ENCODE measurements at regions not wholly inside any gene's neighbourhood (a gene's known extent, or its start where the extent isn't known, plus 50 kb on each side); places are given as distances from the start of the nearest gene placed in this dataset.
"Not testable (repeated sequence)": the region's sequence is repeated elsewhere in the genome, so short reads cannot be mapped to it uniquely, and the experiment has no call there.

DNA sequence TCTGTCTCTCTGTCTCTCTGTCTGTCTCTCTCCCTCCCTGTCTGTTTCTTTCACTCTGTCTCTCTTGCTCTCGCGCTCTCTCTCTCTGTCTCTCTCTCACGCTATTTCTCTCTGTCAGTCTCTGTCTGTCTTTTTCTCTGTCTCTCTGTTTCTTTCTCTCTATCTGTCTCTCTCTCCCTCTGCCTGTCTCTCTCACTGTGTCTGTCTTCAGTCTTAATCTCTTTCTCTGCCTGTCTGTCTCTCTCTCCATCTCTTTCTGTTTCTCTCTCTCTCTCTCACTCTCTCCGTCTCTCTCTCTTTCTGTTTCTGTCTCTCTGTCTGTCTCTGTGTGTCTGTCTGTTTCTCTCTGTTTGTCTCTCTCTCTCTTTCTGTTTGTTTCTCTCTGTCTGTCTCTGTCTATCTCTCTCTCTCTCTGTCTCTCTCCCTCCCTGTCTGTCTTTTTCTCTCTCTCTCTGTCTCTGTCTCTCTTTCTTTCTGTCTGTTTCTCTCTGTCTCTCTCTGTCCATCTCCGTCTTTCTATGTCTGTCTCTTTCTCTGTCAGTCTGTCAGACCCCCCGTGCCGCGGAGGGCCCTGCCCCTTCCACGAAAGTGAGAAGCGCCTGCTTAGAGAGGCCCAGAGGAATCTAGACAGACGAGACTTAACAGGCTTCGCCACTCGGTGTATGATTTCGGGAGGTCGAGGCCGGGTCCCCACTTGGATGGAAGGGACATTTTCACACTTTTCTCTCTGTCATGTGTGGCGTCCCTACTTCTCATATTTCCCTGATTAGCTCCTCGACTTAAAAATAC lies 346.3 kb upstream of the DEFB115 start:
- TF ChIP-seq, protein P1, sequence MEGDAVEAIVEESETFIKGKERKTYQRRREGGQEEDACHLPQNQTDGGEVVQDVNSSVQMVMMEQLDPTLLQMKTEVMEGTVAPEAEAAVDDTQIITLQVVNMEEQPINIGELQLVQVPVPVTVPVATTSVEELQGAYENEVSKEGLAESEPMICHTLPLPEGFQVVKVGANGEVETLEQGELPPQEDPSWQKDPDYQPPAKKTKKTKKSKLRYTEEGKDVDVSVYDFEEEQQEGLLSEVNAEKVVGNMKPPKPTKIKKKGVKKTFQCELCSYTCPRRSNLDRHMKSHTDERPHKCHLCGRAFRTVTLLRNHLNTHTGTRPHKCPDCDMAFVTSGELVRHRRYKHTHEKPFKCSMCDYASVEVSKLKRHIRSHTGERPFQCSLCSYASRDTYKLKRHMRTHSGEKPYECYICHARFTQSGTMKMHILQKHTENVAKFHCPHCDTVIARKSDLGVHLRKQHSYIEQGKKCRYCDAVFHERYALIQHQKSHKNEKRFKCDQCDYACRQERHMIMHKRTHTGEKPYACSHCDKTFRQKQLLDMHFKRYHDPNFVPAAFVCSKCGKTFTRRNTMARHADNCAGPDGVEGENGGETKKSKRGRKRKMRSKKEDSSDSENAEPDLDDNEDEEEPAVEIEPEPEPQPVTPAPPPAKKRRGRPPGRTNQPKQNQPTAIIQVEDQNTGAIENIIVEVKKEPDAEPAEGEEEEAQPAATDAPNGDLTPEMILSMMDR (IDR thresholded peaks at IDR 0.05), result no peak

DNA sequence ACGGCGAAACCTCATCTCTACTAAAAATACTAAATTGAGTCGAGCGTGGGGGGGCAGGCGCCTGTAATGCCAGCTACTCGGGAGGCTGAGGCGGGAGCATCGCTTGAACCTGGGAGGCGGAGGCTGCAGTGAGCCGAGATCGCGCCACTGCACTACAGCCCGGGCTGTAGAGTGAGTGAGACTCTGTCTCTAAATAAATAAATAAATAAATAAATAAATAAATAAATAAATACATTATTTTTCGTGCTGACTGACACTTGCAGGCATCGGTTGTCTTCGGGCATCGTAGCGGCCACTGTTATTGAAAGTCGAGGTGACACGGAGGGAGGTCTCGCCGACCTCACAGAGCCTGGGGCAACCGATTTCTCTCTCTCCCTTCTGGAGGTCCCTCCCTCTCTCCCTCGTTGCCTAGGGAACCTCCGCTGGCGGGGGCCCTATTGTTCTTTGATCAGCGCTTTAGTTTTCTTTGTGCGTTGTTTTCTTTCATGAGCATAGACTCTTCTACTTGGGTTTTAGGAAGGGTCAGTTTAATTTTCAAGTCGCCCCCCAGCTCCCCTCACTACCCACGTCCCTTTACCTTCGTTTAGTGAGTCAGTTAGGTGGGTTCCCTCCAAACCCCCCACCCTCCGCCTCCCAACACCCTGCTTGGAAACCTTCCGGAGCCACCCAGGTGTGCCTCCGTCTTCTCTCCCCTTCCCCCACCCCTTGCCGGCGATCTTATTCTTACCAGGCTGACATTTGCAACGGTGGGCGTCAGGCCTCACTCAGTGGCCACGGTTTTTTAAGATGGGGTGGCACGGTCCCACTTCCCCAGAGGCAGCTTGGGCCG lies 345.4 kb upstream of the DEFB115 start:
- DNase-seq (ENCODE audit: low spot score); H3K36me3 Mint-ChIP-seq (ENCODE audit: low read depth); H3K4me3 Mint-ChIP-seq (ENCODE audit: unreplicated experiment); H3K4me1 Mint-ChIP-seq (ENCODE audit: low read depth); H3K27ac Mint-ChIP-seq (ENCODE audit: unreplicated experiment); H3K27me3 Mint-ChIP-seq (ENCODE audit: low read depth): not testable (repeated sequence)
- peaks cover 36% of the 10 kb centered on the region for H3K9me3 Mint-ChIP-seq (ENCODE audit: low read depth)

More for the DNA sequence above, 346.3 kb upstream of the DEFB115 start:
- Mint-ChIP-seq H3K36me3 (ENCODE audit: low read depth) (peaks cover 9% of the 10 kb centered on the region), H3K27me3 (ENCODE audit: low read depth) (no peaks in the 10 kb centered on the region), H3K9me3 (ENCODE audit: low read depth) (peaks cover 39% of the 10 kb centered on the region), H3K27ac (ENCODE audit: unreplicated experiment) (no peak overlapping the region), H3K4me1 (ENCODE audit: low read depth) (no peaks in the 10 kb centered on the region), H3K4me3 (ENCODE audit: unreplicated experiment) (no peak overlapping the region)
- no peak for DNase-seq (ENCODE audit: low spot score)

DNA sequence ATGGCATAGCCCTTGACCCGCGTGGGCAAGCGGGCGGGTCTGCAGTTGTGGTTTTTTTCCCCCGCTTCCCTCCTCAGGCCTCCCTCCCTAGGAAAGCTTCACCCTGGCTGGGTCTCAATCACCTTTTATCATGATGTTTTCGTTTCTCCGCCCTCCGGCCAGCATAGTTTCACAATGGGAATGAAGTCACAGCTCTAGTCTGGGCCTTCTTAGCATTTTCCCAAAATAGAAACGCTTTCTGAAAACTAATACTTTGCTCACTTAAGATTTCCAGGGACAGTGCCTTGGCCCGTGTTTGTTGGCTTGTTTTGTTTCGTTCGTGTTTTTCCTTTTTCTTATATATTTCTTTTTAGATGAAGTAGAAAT lies 344.8 kb upstream of the DEFB115 start:
- peaks cover 35% of the 10 kb centered on the region for H3K9me3 Mint-ChIP-seq (ENCODE audit: low read depth)
- H3K27me3 Mint-ChIP-seq (ENCODE audit: low read depth); H3K4me3 Mint-ChIP-seq (ENCODE audit: unreplicated experiment); H3K27ac Mint-ChIP-seq (ENCODE audit: unreplicated experiment); DNase-seq (ENCODE audit: low spot score); H3K36me3 Mint-ChIP-seq (ENCODE audit: low read depth); H3K4me1 Mint-ChIP-seq (ENCODE audit: low read depth): not testable (repeated sequence)

DNA sequence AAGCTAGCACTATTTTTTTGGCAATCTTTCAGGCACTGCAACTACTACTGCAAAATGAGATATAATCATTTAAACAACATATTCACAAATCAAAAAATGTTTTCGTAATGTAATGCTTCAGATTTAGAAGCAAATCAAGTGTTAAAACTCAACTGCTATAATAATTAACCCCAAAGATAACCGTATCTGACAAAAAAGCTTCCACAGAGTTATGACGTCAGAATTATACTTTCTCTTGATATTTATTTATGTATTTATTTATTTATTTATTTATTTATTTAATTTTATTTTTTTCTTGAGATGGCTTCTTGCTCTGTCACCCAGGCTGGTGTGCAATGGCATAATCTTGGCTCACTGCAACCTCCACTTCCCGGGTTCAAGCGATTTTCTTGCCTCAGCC lies 341.1 kb upstream of the DEFB115 start:
- DNase-seq (ENCODE audit: low spot score); H3K27ac Mint-ChIP-seq (ENCODE audit: unreplicated experiment); H3K36me3 Mint-ChIP-seq (ENCODE audit: low read depth); H3K4me1 Mint-ChIP-seq (ENCODE audit: low read depth); H3K27me3 Mint-ChIP-seq (ENCODE audit: low read depth); H3K4me3 Mint-ChIP-seq (ENCODE audit: unreplicated experiment): not testable (repeated sequence)
- H3K9me3 Mint-ChIP-seq (ENCODE audit: low read depth), result peaks cover 32% of the 10 kb centered on the region

DNA sequence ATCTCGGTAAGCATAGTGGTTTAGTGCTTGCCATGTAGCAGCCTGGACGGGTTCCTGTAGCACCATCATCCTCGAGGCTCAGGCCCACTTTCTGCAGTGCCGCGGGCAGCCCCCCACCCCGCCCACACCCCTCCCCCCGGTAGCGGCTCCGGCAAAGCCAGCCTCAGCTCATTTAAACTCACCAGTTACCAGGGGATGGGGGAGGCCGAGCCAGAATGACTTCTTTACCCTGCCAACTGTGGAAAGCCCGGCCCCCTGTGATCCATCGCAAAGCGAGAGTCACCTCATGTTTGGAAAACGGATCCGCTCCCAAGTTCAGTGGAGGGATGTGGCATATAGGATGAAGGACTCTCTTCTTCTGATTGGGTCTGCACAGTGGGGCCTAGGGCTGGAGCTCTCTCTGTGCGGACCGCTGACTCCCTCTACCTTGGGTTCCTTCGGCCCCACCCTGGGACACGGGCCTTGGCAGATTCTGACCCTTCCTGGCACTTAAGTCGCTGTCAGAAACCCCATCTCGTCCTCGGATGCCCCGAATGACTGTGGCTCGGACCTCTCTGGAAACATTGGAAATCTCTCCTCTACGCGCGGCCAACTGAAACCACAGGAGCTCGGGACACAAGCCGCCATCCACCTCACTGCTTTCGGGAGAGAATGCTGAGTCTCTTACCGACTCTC lies 337.8 kb upstream of the DEFB115 start:
- no peak for DNase-seq (ENCODE audit: low spot score)
- Mint-ChIP-seq H3K36me3 (ENCODE audit: low read depth) (no peaks in the 10 kb centered on the region), H3K27me3 (ENCODE audit: low read depth) (no peaks in the 10 kb centered on the region), H3K9me3 (ENCODE audit: low read depth) (peaks cover 32% of the 10 kb centered on the region), H3K4me1 (ENCODE audit: low read depth) (no peaks in the 10 kb centered on the region), H3K4me3 (ENCODE audit: unreplicated experiment) (no peak overlapping the region), H3K27ac (ENCODE audit: unreplicated experiment) (no peak overlapping the region)
- TF ChIP-seq, protein P1 (IDR thresholded peaks at IDR 0.05), result no peak

DNA sequence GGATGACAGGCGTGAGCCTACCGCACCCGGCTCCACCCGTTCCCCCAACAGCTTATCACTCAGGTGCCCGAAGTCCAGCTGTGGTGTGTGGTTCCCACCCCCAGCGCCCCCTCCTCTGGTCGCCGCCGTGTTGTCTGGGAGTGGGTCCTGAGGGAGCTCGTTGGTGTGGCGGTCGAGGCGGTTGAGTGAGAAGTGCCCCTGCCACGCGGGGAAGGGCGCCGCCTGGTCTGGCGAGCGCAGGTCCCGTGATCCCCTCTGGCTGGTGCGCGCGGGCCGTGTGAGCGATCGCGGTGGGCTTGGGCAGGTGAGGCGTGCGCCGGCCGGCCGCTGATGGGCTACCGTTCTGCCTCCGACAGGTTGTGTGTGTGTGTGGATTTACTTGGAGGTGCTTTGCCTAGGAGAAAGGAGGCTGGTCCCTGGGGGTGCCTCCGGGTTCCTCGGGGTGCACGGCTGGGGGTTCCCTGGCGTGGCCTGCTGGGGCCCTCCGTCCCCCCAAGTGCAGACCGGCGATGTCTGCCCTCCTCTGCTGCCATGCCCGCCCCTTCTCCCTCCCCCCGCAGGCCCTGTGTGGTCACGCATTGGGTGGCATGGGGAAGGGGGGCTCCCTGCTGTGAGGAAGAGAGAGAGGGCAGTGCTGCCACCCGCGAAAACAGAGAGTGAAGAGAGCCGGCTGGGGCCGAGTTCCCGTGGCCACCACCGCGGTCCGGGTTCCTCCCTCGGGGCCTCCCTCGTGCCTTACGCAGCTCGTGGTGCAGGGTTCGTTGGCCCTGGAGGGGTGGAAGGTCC lies 336.0 kb upstream of the DEFB115 start:
- TF ChIP-seq, protein P1 (IDR thresholded peaks at IDR 0.05), result no peak
- Mint-ChIP-seq H3K27me3 (ENCODE audit: low read depth) (no peaks in the 10 kb centered on the region), H3K36me3 (ENCODE audit: low read depth) (peaks cover 4% of the 10 kb centered on the region), H3K4me3 (ENCODE audit: unreplicated experiment) (no peak overlapping the region), H3K4me1 (ENCODE audit: low read depth) (no peaks in the 10 kb centered on the region), H3K9me3 (ENCODE audit: low read depth) (peaks cover 46% of the 10 kb centered on the region), H3K27ac (ENCODE audit: unreplicated experiment) (no peak overlapping the region)
- no peak for DNase-seq (ENCODE audit: low spot score)

Measured in chondrocyte (in vitro differentiated cells).